ENCODE measurements at regions not wholly inside any gene's neighbourhood (a gene's known extent, or its start where the extent isn't known, plus 50 kb on each side); places are given as distances from the start of the nearest gene placed in this dataset.

DNA sequence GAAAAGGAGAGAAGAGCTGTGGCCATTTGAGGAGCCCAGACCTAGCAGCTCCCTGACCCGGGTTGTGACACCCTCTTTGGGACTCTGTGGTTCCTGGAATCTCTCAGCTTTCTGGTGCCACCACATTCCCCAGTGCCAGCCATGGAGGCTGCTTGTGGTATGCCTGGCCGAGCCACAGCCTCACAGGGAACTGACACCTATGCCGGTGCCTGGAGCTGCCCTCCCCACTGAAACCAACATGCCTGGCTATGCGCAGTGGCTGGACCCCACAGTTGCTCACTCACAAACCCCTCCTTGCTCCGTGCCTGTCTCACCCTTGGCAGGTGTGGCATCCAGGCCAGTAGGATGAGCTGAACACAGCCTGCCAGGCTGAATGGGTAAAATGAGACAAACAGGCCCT, 749.4 kb downstream of the ARAP2 start:
- no peak for DNase-seq

DNA sequence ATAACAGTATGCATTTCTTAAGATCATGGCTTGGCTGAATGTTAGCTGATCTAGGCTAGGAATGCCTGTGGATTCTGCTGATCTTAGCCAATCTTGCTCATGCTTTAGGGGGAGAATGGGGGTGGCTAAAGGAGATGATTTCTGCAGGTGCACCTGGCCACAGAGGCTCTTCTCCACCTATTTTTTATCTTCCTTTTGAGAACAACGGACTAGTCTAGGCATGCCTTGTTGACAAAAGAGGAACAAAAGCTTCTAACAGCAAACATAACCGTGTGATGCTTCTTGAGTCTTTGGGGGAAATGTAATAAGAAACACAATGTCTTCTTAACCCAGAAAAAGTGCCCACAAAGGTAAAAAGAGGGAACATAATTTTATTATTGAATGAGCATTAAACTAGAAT, 743.5 kb downstream of the ARAP2 start:
- no peak for DNase-seq

- DNase-seq = no peak
Observed at GRCh38 chr4:35503435-35503834, 740.9 kb downstream of the ARAP2 start.

GRCh38 chr4:35506161-35506560, 738.2 kb downstream of the ARAP2 start:
- DNase-seq = no peak

DNA sequence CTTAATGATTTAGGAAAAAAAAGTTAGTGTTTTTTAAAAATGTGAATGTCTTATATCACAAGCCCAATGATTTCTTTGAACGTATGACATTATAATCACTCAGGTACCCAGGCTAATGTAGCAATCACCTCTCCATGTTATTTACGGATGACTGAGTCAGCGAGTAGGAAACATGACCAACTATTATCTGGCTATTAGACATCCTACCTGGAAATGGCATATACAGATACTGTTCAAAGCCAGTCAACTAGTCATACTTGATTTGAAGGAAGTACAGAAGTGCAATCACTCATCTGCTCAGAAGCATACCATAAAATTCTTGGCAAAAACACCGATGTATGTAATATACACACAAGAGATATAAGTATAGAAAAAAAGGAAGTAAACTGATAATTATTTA, 732.5 kb downstream of the ARAP2 start:
- no peak for DNase-seq

GRCh38 chr4:35516102-35516501, 728.2 kb downstream of the ARAP2 start:
- DNase-seq = no peak

GRCh38 chr4:35520059-35520458, 724.3 kb downstream of the ARAP2 start:
- no peak for DNase-seq

DNA sequence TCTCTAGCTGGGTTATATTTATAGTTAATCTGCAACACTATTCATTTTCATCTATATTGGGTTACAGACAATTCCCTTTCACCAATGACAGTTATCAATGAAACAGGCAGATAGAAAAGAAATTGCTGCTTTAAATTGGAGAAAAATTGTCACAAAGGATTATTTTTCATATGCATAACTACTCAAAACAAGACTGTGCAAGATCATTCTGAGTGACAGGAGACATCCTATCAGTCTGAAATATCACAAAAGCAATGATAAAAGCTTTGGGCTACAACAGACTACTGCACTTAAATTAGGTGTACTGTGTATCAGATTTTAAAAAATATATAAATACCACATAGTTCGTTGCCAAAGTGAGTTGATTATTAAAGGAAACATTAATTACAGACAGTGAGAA, 722.6 kb downstream of the ARAP2 start:
- no peak for DNase-seq

- no peak for DNase-seq
Observed at GRCh38 chr4:35525192-35525978, 718.9 kb downstream of the ARAP2 start.

- DNase-seq = no peak
Observed at GRCh38 chr4:35526456-35526855, 717.9 kb downstream of the ARAP2 start.

DNA sequence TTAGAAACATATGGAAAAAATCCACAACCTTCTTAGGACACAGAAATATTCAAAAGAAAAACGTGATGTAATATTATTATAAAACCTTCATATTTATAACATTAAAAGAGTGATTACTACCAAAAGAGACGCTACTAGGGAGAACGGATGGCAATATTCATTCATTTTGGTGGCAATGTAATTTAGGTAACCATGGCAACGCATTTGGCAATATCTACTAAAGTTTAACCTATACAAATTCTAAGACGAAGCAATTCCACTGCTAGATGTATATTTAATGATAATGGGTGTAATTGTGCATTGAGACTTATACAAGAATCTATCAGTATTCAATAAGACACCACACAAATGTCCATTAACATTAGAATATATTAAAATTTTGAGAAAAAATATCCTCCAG, 709.4 kb downstream of the ARAP2 start:
- no peak for DNase-seq

DNA sequence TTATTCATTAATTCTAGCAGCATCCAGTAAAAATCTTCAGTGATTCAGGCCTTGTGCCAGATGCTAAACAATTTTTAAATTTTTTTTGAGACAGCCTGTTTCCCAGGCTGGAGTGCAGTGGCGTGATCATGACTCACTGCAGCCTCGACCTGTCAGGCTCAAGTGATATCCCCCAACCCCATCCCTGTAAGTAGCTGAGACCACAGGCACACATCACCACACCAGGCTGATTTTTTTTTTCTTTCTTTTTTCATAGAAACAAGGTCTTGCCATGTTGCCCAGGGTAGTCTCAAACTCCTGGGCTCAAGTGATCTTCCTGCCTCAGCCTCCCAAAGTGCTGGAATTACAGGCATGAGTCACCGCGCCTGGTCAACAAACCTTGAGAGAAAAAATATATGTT, 705.5 kb downstream of the ARAP2 start:
- DNase-seq = no peak

DNA sequence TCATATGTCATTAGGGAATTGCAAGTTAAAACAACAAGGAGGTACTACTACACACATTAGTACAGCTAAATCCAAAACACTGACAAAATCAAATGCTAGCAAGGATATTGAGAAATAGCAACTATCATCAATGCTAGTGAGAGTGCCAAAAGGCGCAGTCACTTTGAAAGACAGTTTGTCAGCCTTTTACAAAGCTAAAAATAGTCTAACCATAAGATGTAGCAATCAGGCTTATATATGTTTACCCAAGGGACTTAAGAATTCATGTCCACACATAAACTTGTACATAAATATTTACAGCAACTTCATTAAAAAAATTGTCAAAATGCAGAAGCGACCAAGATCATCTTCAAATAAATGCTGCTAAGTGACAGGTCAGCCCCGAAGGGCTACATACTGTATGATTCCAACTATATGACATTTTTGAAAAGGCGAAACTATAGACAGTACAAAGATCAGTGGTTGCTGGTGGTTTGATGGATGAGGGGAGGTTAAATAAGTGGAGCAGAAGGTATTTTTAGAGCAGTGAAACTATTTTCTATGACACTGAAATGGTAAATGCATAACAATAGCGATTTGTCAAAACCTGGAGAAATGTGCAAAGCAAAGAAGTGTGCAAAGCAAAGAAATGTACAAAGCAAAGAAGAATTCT, 704.8 kb downstream of the ARAP2 start:
- no peak for DNase-seq

DNA sequence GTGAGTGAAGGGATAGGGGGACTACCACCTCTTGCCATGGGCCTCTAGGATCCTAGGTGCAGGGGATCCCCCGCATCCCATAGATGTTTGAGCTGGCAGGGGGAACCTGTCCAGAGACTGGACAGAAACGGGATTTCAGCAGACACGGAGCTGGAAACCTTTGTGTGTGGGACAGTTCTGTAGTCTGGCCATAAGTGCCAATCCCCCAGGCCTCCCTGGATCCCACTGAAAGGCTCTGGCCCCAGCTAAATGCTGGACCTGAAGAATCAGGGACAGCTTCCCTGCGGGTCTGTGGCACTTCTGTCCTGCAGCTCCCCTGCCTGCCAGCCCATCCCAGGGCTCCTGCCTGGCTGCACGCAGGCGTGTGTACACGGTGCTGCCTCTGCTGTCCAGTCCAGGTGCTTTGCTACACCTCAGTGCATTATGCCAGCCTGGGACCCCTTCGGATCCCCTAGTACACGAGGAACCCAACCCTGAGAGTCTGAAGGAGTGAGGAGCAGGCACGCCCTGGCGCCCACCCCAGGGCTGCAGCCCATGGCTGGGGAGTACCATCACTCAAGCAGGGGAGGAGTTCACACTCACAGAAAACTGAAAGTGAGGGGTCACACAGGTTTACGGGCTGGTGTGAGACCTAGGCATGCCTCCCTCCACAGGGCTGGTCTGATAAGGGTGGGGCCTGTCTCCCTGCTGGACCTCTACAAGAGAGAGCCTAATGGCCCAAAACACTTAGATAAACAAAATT, 703.0 kb downstream of the ARAP2 start:
- DNase-seq = no peak

DNA sequence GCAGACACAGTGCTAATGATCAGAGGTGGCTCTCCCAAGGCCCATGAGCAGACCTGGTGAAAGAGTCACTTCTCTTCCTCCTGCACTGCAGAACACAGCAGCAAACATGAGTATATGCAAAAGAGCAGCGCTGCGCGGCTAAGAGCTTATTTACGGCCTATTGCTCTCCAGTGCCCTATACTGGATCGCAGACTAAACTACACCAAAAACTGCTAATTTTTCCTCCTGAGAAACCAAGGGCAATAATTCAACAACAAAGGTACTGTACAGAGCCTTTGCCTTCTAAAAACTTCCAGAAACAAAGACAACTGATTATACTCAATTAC, 702.5 kb downstream of the ARAP2 start:
- DNase-seq = no peak

- DNase-seq = no peak
Observed at GRCh38 chr4:35548921-35549320, 695.4 kb downstream of the ARAP2 start.

- no peak for DNase-seq
Observed at GRCh38 chr4:35556387-35556786, 687.9 kb downstream of the ARAP2 start.

GRCh38 chr4:35559559-35560365, 684.6 kb downstream of the ARAP2 start:
- no peak for DNase-seq

DNA sequence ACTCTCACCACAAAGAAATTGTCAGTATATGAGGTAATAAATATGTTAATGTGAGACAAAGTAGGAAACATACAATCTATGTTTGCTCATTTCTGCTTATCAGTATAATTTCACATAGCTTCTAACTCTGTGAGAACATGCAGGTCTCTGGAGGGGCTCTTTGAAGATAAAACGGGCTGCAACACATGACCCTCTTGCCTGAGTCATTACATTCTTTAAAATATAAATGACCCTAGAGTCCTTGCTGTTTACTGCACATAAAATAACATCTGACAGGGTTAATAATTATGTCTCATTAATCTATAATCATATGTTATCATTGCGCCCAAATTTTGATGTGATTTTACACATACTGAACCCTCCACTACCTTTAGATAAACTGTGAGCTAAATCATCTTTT, 681.5 kb downstream of the ARAP2 start:
- peak; percentile 7 for DNase-seq

DNA sequence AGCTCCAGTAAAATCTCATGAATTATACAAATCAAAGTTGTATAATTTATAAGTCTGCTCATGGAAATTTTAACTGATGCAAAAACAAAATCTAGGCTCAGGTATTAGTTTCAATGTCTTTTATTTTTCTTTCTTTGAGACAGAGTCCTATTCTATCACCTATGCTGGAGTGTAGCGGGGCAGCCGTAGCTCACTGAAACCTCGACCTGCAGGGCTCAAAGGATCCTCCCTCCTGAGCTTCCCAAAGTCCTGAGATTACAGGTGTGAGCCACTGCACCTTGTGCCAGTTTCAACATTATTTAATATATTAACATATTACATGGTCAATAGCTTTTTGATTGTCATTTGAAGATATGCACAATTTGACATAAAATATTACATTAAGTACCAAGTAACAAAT, 678.7 kb downstream of the ARAP2 start:
- DNase-seq = no peak

- DNase-seq = no peak
Observed at GRCh38 chr4:35591035-35591434, 653.3 kb downstream of the ARAP2 start.

- no peak for DNase-seq
Observed at GRCh38 chr4:35604252-35604651, 640.1 kb downstream of the ARAP2 start.

- no peak for DNase-seq
Observed at GRCh38 chr4:35604724-35605123, 639.6 kb downstream of the ARAP2 start.
